Heart left ventricle (tissue), 13 donors: ENCODE measurements at regions not wholly inside any gene's neighbourhood (a gene's known extent, or its start where the extent isn't known, plus 50 kb on each side); places are given as distances from the start of the nearest gene placed in this dataset.

Experiments
- CTCF ChIP-seq, 12 donors: fragments of 200-600 bp; sonication (generic) in 4 of 12; IDR thresholded peaks; one replicate each; pipeline versions ENCODE4 v1.5.0 to v1.8.0; 2018 to 2022; ENCODE audit warnings: antibody characterized with exemption in 12 of 12, mild to moderate bottlenecking in 5 of 12
- POLR2A ChIP-seq, 2 donors: fragments of 450-650 bp; IDR thresholded peaks; one replicate each; pipeline ENCODE4 v1.6.1; 2017; ENCODE audit warnings: antibody characterized with exemption in 2 of 2, mild to moderate bottlenecking in 2 of 2, moderate library complexity in 2 of 2
- donor health status: ischemic (EF 13 %, LVEDD 7.1; RV severe dilation, severe dysfunction).
- donor health status: DM: no; HTN: yes; CAD: no.
- donor health status: DM: no; HTN: no; CAD: no.
- donor health status: ischemic (EF 25% LVEDD 6.9; RV normal size, moderate dysfunction).
- donor health status: ischemic (EF 25% LVEDD 5.7; RV mildly dilated, moderate dysfunction).
- donor health status: ischemic (EF 35%, LVEDD 5.7; RV mildly dilated, moderate dysfunction).
- donor health status: nonischemic (EF 11% LVEDD 7.7; RV severe dilation, severe dysfunction).
- donor health status: DM: yes; HTN: yes; CAD: no.
- donor health status: PGD.
- donor health status: ischemic (EF 29% LVEDD 5.4; RV normal size, mild dysfunction).
- donor health status: nonischemic (EF 23%, LVEDD 6.1; RV moderate dilation, normal function).

- no peak for TF ChIP-seq CTCF (IDR thresholded peaks at IDR 0.05)
- no peak for TF ChIP-seq POLR2A (IDR thresholded peaks at IDR 0.05)
These were observed 715.5 kb downstream of the SORCS3 start for GRCh38 chr10:105356626-105357025.
